HG03565 (cell line): ENCODE measurements at regions not wholly inside any gene's neighbourhood (a gene's known extent, or its start where the extent isn't known, plus 50 kb on each side); places are given as distances from the start of the nearest gene placed in this dataset.
A peak's percentile ranks its signal among the peaks of the same experiment; 100 is the strongest.

Source experiments
- ATAC-seq: cut with Tn5 transposase; IDR thresholded peaks from one replicate; pipeline ENCODE4 v1.9.1; 2021; ENCODE audit warnings: mild to moderate bottlenecking, moderate library complexity; ENCODE audit not compliant: unreplicated experiment

GRCh38 chr10:28951484-28951883 is 274.2 kb downstream of the BAMBI start:
- ATAC-seq: no peak

- ATAC-seq: no peak
Observed at GRCh38 chr10:28952523-28952922, 275.2 kb downstream of the BAMBI start.

- ATAC-seq: no peak
Observed at GRCh38 chr10:28954211-28954610, 276.9 kb downstream of the BAMBI start.

GRCh38 chr10:28958468-28958867 is 281.1 kb downstream of the BAMBI start:
- no peak for ATAC-seq

- no peak for ATAC-seq
Observed at GRCh38 chr10:28959850-28960501, 282.7 kb downstream of the BAMBI start.

- ATAC-seq: no peak
Observed at GRCh38 chr10:28962768-28963167, 285.4 kb downstream of the BAMBI start.

- ATAC-seq: no peak
Observed at GRCh38 chr10:28963539-28964221, 286.4 kb downstream of the BAMBI start.

GRCh38 chr10:28965937-28966336 is 288.6 kb downstream of the BAMBI start:
- no peak for ATAC-seq

- no peak for ATAC-seq
Observed at GRCh38 chr10:28967031-28967430, 289.7 kb downstream of the BAMBI start.

- ATAC-seq: no peak
Observed at GRCh38 chr10:28969413-28969812, 292.1 kb downstream of the BAMBI start.

GRCh38 chr10:28970231-28970630 is 292.9 kb downstream of the BAMBI start:
- ATAC-seq: no peak

GRCh38 chr10:28971255-28971654 is 293.9 kb downstream of the BAMBI start:
- ATAC-seq: no peak

- ATAC-seq: no peak
Observed at GRCh38 chr10:28971764-28972163, 294.4 kb downstream of the BAMBI start.

GRCh38 chr10:28973309-28973972 is 296.1 kb downstream of the BAMBI start:
- ATAC-seq: no peak

- no peak for ATAC-seq
Observed at GRCh38 chr10:28975891-28976531, 298.7 kb downstream of the BAMBI start.

- ATAC-seq: no peak
Observed at GRCh38 chr10:28977518-28977917, 300.2 kb downstream of the BAMBI start.

- ATAC-seq: no peak
Observed at GRCh38 chr10:28980264-28980663, 302.9 kb downstream of the BAMBI start.

GRCh38 chr10:28981007-28981406 is 303.7 kb downstream of the BAMBI start:
- ATAC-seq: no peak

GRCh38 chr10:28982974-28983373 is 305.7 kb downstream of the BAMBI start:
- ATAC-seq: no peak

- no peak for ATAC-seq
Observed at GRCh38 chr10:28983799-28984198, 305.1 kb upstream of the LYZL1 start.

GRCh38 chr10:28984431-28984830 is 304.4 kb upstream of the LYZL1 start:
- ATAC-seq: peak; percentile 61
